ENCODE measurements at regions not wholly inside any gene's neighbourhood (a gene's known extent, or its start where the extent isn't known, plus 50 kb on each side); places are given as distances from the start of the nearest gene placed in this dataset.

GRCh38 chr3:22103423-22103822, 352.4 kb upstream of the ZNF385D start (continued):
- TF ChIP-seq PBX3 (CRISPR knock-in tag; IDR thresholded peaks at IDR 0.05; ENCODE audit: borderline replicate concordance), result no peak
- TF ChIP-seq KMT2A (CRISPR knock-in tag; IDR thresholded peaks at IDR 0.05), result no peak
- no peak for TF ChIP-seq ZMAT3 (CRISPR knock-in tag; conservative IDR thresholded peaks at IDR 0.05)
- TF ChIP-seq ZIK1 (CRISPR knock-in tag; IDR thresholded peaks at IDR 0.05; ENCODE audit: borderline replicate concordance, low read depth), result no peak
- TF ChIP-seq REL (CRISPR knock-in tag; conservative IDR thresholded peaks at IDR 0.05), result no peak
- no peak for TF ChIP-seq XBP1 (CRISPR knock-in tag; IDR thresholded peaks at IDR 0.05)

- Histone ChIP-seq H2AFZ (ENCODE audit: low read length) (no peak overlapping the region), H3K27ac (ENCODE audit: extremely low read length, insufficient read depth, low read length) (no peak overlapping the region), H3K9me3 (ENCODE audit: low read length) (no peaks in the 10 kb centered on the region), H3K36me3 (replicated peaks in 1 of 2; ENCODE audit: control insufficient read depth in 1 of 2, insufficient read depth in 2 of 2, low read length in 2 of 2) (no peaks in the 10 kb centered on the region), H3K27me3 (ENCODE audit: control insufficient read depth in 1 of 2, insufficient read depth in 2 of 2, low read length in 2 of 2) (no peaks in the 10 kb centered on the region), H3K79me2 (ENCODE audit: insufficient read depth, low read length) (no peaks in the 10 kb centered on the region), H3K4me2 (ENCODE audit: low read depth, low read length) (no peak overlapping the region), H3K4me1 (ENCODE audit: insufficient read depth, low read length) (no peaks in the 10 kb centered on the region), H4K20me1 (ENCODE audit: insufficient read depth, low read length) (no peaks in the 10 kb centered on the region), H3K4me3 (replicated peaks in 1 of 3; ENCODE audit: insufficient read depth in 1 of 3, low read depth in 2 of 3, low read length in 3 of 3) (no peak overlapping the region), H3K9ac (ENCODE audit: insufficient read depth, low read depth, low read length) (no peak overlapping the region)
- ATAC-seq (no peak), FAIRE-seq (no peak), DNase-seq (ENCODE audit: low spot score) (no peak)
- intact Hi-C loops (cut with micrococcal nuclease; ENCODE audit: unreplicated experiment), result no loop called here
- ChIA-PET POLR2A (no interaction called here), CTCF (ENCODE audit: low intra/inter-chr PET ratio, low total read pairs) (no interaction called here)
- in situ Hi-C loops (cut with HindIII; ENCODE audit: extremely low pct_ligation_motif_present, low pct_unique_long_range_greater_than_20kb), result no loop called here
- no TSS peak for BruUV-seq (replicated peaks)
- 25% methylated on average over 5 of the region's 5 CpGs for WGBS (ENCODE audit: low lambda C conversion rate)
- no peak for TF ChIP-seq ZNF232 (CRISPR knock-in tag; IDR thresholded peaks at IDR 0.05; ENCODE audit: borderline replicate concordance)
- no peak for TF ChIP-seq SRSF9 (IDR thresholded peaks at IDR 0.05; ENCODE audit: borderline replicate concordance, insufficient read depth, low read depth, low read length, poor library complexity, severe bottlenecking)
- TF ChIP-seq ZNF441 (CRISPR knock-in tag; IDR thresholded peaks at IDR 0.05; ENCODE audit: borderline replicate concordance), result no peak
- no peak for TF ChIP-seq ZNF407 (CRISPR knock-in tag; IDR thresholded peaks at IDR 0.05; ENCODE audit: not compliant biosample characterization)
- TF ChIP-seq ZSCAN29 (CRISPR knock-in tag; conservative IDR thresholded peaks at IDR 0.05), result no peak
Observed at GRCh38 chr3:22106213-22106896, 355.3 kb upstream of the ZNF385D start.

All from HepG2 (cell line).